Epithelial cell of proximal tubule (primary cell): ENCODE measurements at regions not wholly inside any gene's neighbourhood (a gene's known extent, or its start where the extent isn't known, plus 50 kb on each side); places are given as distances from the start of the nearest gene placed in this dataset.

Source experiments
- DNase-seq: peaks from one replicate; pipeline ENCODE4 v3.0.0-alpha.2; 2011; ENCODE audit warnings: low read depth
- H3K4me3 ChIP-seq: 2 replicates; pipeline ENCODE4 v1.5.1; 2011; ENCODE audit warnings: low read depth, mild to moderate bottlenecking, low read length
- TF ChIP-seq, protein P1 (sequence below): conservative IDR thresholded peaks from 2 replicates; pipeline ENCODE4 v1.5.1; 2012; ENCODE audit warnings: low read depth, mild to moderate bottlenecking, low read length

GRCh38 chr2:60383401-60384143 is 169.9 kb downstream of the BCL11A start:
- no peak for DNase-seq
- TF ChIP-seq, protein P1, sequence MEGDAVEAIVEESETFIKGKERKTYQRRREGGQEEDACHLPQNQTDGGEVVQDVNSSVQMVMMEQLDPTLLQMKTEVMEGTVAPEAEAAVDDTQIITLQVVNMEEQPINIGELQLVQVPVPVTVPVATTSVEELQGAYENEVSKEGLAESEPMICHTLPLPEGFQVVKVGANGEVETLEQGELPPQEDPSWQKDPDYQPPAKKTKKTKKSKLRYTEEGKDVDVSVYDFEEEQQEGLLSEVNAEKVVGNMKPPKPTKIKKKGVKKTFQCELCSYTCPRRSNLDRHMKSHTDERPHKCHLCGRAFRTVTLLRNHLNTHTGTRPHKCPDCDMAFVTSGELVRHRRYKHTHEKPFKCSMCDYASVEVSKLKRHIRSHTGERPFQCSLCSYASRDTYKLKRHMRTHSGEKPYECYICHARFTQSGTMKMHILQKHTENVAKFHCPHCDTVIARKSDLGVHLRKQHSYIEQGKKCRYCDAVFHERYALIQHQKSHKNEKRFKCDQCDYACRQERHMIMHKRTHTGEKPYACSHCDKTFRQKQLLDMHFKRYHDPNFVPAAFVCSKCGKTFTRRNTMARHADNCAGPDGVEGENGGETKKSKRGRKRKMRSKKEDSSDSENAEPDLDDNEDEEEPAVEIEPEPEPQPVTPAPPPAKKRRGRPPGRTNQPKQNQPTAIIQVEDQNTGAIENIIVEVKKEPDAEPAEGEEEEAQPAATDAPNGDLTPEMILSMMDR = no peak
- H3K4me3 ChIP-seq = no peak overlapping the region

DNA sequence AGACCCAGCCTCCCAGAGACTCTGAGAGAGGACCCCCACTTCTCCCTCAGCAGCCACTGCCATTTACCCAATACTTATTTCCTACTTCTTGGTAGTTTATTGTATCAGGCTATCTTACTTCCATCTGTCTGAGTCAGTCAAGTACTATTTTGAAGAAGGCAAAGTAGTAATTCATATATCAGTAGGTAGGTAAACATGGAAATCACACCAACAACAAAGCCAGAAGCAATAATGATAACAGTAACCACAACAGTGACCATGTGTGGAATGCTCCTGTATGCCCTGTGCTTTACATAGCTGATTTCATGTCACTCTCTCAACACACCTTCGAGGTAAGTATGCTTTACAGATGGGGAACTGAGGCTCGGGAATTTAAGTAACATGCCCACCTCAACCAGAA is 173.0 kb downstream of the BCL11A start:
- H3K4me3 ChIP-seq = no peak overlapping the region
- TF ChIP-seq, protein P1 = no peak
- DNase-seq = no peak

- TF ChIP-seq, protein P1 = no peak
- no peak overlapping the region for H3K4me3 ChIP-seq
- no peak for DNase-seq
These were observed 173.8 kb downstream of the BCL11A start for GRCh38 chr2:60379684-60380083.

GRCh38 chr2:60379216-60379615 is 174.2 kb downstream of the BCL11A start:
- TF ChIP-seq, protein P1 = no peak
- no peak overlapping the region for H3K4me3 ChIP-seq
- DNase-seq = no peak

GRCh38 chr2:60377825-60378224 is 175.6 kb downstream of the BCL11A start:
- TF ChIP-seq, protein P1 = no peak
- H3K4me3 ChIP-seq = no peak overlapping the region
- no peak for DNase-seq

- H3K4me3 ChIP-seq = no peak overlapping the region
- TF ChIP-seq, protein P1 = no peak
- DNase-seq = no peak
These were observed 177.2 kb downstream of the BCL11A start for GRCh38 chr2:60376252-60376651.

GRCh38 chr2:60371681-60372080 is 181.8 kb downstream of the BCL11A start:
- TF ChIP-seq, protein P1 = no peak
- DNase-seq = no peak
- no peak overlapping the region for H3K4me3 ChIP-seq
